Left lung (tissue), 4 donors: ENCODE measurements at regions not wholly inside any gene's neighbourhood (a gene's known extent, or its start where the extent isn't known, plus 50 kb on each side); places are given as distances from the start of the nearest gene placed in this dataset.

ENCODE experiments used
- ATAC-seq: fragments of 200-7000 bp; cut with Tn5 transposase; one replicate; pipeline ENCODE4 v1.9.1; 2020; ENCODE audit warnings: moderate library complexity
- DNase-seq, 4 donors: peaks; one replicate each; pipeline ENCODE4 v3.0.0-alpha.2; 2013 to 2020
- H3K27ac ChIP-seq, 2 donors: fragments of 200-600 bp; sonication (generic) in 1 of 2; one replicate each; pipeline versions ENCODE4 v1.5.0 to v1.8.0; 2020 to 2021
- H3K27me3 ChIP-seq, 2 donors: fragments of 200-600 bp; sonication (generic) in 1 of 2; one replicate each; pipeline versions ENCODE4 v1.5.0 to v1.8.0; 2020 to 2021
- H3K36me3 ChIP-seq, 2 donors: fragments of 200-600 bp; sonication (generic) in 1 of 2; one replicate each; pipeline versions ENCODE4 v1.5.0 to v1.8.0; 2020 to 2021
- H3K4me1 ChIP-seq, 2 donors: fragments of 200-600 bp; one replicate each; pipeline ENCODE4 v1.8.0; 2021
- H3K4me3 ChIP-seq, 2 donors: fragments of 200-600 bp; sonication (generic) in 1 of 2; one replicate each; pipeline versions ENCODE4 v1.5.0 to v1.8.0; 2020 to 2021; ENCODE audit warnings: mild to moderate bottlenecking in 1 of 2
- H3K9me3 ChIP-seq, 2 donors: fragments of 200-600 bp; sonication (generic) in 1 of 2; one replicate each; pipeline versions ENCODE4 v1.5.0 to v1.8.0; 2020 to 2021
- intact Hi-C, 2 donors: fragments of 100-400 bp; cut with DNase I; formaldehyde crosslinking; loops; one replicate each; pipeline versions ENCODE4 v1.11.2 to v1.14.2; 2022
- TF ChIP-seq, protein P1 (sequence below), 2 donors: fragments of 200-600 bp; sonication (generic) in 1 of 2; IDR thresholded peaks; one replicate each; pipeline versions ENCODE4 v1.5.0 to v1.8.0; 2021; ENCODE audit warnings: antibody characterized with exemption in 2 of 2
- donor health status: DM: no; HTN: yes; CAD: no.
- donor health status: DM: no; HTN: no; CAD: no.

DNA sequence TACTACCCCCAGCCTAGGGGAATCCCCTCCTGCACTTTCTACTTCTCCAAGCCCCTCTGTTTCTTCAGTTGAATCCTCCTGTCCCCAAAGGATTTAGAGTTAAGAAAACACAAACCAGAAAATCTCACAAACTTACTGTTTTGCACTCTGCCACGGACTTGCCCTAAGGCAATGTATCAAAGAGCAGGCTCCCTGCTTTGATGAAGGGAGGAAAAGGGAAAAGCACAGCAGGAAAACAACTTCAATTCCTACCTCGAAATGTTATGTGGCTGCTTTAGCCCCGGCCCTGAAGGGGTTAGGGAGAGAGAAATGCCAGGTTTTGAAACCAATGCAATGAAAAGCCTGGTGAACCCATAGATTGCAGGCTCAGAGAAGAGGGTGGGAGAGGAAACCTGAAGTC lies 254.7 kb downstream of the MAN2A1 start:
- intact Hi-C loops: no loop called here

DNA sequence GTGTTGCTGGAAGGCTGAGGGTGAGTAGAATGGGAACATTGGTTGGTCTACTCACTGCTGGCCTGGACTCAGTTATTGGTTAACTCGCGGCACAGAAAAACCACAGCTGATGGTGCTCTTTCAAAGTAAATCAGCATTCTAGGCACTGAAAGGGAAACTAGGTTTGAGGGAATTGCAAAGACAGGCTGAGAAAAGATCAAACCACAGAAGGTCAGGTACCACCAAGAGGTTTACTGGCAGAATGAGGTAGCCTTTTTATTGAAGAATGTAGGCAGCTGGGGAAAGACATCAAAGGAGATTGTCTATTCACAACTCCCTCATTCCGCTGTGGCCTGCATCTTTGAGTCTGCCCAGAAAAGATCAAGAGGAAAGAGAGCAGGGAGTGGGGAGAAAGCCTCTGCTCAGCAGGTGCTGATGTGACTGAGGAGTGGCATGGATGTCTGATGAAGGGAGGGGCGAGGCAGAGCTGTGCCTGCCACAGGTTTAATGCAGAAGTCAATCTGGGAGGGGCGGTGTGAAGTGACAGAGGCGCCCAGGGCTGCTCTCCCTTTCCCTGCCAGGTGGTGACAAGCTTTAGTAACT lies 255.5 kb downstream of the MAN2A1 start:
- no peaks in the 10 kb centered on the region for H3K27me3 ChIP-seq
- H3K9me3 ChIP-seq: peaks cover 0 to 8% of the 10 kb centered on the region in 2 donors
- DNase-seq (no peak), ATAC-seq (no peak)
- TF ChIP-seq, protein P1, sequence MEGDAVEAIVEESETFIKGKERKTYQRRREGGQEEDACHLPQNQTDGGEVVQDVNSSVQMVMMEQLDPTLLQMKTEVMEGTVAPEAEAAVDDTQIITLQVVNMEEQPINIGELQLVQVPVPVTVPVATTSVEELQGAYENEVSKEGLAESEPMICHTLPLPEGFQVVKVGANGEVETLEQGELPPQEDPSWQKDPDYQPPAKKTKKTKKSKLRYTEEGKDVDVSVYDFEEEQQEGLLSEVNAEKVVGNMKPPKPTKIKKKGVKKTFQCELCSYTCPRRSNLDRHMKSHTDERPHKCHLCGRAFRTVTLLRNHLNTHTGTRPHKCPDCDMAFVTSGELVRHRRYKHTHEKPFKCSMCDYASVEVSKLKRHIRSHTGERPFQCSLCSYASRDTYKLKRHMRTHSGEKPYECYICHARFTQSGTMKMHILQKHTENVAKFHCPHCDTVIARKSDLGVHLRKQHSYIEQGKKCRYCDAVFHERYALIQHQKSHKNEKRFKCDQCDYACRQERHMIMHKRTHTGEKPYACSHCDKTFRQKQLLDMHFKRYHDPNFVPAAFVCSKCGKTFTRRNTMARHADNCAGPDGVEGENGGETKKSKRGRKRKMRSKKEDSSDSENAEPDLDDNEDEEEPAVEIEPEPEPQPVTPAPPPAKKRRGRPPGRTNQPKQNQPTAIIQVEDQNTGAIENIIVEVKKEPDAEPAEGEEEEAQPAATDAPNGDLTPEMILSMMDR (IDR thresholded peaks at IDR 0.05): no peak
- no peaks in the 10 kb centered on the region for H3K36me3 ChIP-seq
- intact Hi-C loops: no loop called here
- H3K27ac ChIP-seq: no peak overlapping the region
- H3K4me1 ChIP-seq: no peaks in the 10 kb centered on the region
- no peak overlapping the region for H3K4me3 ChIP-seq

More for the DNA sequence above, 254.7 kb downstream of the MAN2A1 start:
- no peak for DNase-seq
- Histone ChIP-seq H3K27me3 (no peaks in the 10 kb centered on the region), H3K27ac (no peak overlapping the region), H3K9me3 (peaks cover 0 to 13% of the 10 kb centered on the region in 2 donors), H3K36me3 (no peaks in the 10 kb centered on the region), H3K4me3 (no peak overlapping the region), H3K4me1 (no peaks in the 10 kb centered on the region)
- no peak for ATAC-seq
- TF ChIP-seq, protein P1 (IDR thresholded peaks at IDR 0.05): no peak

DNA sequence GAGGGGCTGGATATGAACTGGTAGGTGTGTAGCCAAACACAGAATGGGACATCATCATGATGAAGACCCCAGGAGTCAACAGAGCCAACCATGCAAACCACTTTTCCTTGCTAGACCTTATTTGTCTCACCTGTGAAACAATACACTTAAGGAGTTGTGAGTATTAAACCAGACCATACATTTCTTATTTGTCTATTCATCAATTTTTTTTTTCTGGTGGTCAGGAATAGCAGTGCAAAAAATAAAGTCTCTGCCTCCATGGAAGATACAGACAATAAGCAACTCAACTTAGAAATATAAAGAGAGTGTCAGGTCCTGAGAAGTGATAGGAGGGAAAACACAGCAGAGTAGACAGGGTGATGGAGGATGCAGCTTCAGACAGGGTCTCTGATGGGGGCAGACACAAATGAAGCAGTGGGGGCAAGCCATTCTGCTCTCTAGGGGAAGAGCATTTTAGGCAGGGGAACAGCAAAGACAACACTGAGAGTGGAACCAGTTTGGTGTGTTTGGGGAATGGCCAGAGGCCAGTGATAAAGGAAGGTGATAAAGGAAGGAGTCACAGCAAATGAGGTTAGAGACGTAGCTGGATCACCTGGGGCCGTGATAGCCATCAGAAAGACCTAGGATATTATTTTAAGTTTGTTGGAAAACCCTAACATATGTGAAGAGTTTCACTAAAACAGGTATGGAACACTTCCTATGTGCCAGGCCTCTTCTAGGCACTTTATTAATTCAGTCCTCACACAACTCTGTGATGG lies 256.2 kb downstream of the MAN2A1 start:
- Histone ChIP-seq H3K4me3 (no peak overlapping the region), H3K27me3 (no peaks in the 10 kb centered on the region), H3K27ac (no peak overlapping the region), H3K36me3 (no peaks in the 10 kb centered on the region), H3K4me1 (no peaks in the 10 kb centered on the region), H3K9me3 (peaks cover 0 to under 1% of the 10 kb centered on the region in 2 donors)
- DNase-seq: no peak
- TF ChIP-seq, protein P1 (IDR thresholded peaks at IDR 0.05): no peak
- no peak for ATAC-seq
- intact Hi-C loops: no loop called here

DNA sequence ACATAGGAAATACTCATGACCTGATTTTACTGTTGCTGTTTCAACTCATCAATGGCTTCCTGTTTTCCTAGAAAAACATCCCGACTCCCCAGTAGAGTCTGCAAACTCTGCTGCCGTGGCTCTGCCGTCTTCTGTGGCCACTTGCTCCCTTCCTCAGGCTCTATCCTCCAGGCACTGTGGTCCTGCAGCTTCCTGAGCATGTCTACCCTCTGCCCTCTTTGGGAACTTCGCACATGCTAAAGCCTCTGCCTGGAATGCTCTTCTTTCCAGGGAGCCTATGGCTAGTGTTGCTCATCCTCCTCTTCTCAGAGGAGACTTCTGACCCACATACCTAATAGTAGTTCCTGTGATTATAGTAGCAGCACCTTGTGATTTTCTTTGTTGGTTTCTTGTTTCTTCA lies 256.9 kb downstream of the MAN2A1 start:
- Histone ChIP-seq H3K4me3 (no peak overlapping the region), H3K27ac (no peak overlapping the region), H3K36me3 (no peaks in the 10 kb centered on the region), H3K27me3 (no peaks in the 10 kb centered on the region), H3K4me1 (no peaks in the 10 kb centered on the region), H3K9me3 (no peaks in the 10 kb centered on the region)
- ATAC-seq (no peak), DNase-seq (no peak)
- intact Hi-C loops: no loop called here
- TF ChIP-seq, protein P1 (IDR thresholded peaks at IDR 0.05): no peak

DNA sequence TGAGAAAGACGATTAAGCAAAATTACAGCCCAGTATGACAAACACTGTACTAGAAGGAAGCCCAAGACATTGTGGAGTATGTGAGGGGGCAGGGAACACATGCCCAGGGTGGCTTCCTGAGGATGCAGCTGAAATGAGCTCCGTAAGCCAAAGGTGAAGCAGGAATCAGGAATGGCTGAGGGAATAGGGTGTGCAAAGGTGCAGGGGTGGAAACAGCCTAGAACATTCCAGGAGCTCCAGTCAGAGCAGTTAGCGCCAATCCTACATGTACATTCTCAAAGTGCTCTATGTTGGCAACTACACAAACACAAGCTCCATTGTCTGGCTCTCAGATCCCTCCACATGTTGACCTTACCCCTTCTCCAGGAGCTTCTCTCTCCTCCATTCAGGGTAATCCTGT lies 257.9 kb downstream of the MAN2A1 start:
- H3K36me3 ChIP-seq: no peaks in the 10 kb centered on the region
- no peak overlapping the region for H3K27ac ChIP-seq
- H3K4me1 ChIP-seq: no peaks in the 10 kb centered on the region
- TF ChIP-seq, protein P1 (IDR thresholded peaks at IDR 0.05): no peak
- no peak for ATAC-seq
- no peak for DNase-seq
- H3K27me3 ChIP-seq: no peaks in the 10 kb centered on the region
- H3K4me3 ChIP-seq: no peak overlapping the region
- no peaks in the 10 kb centered on the region for H3K9me3 ChIP-seq
- intact Hi-C loops: no loop called here
